Tibial artery (tissue), 4 donors: ENCODE measurements at regions not wholly inside any gene's neighbourhood (a gene's known extent, or its start where the extent isn't known, plus 50 kb on each side); places are given as distances from the start of the nearest gene placed in this dataset.

Experiments
- DNase-seq, 2 donors: peaks; one replicate each; pipeline ENCODE4 v3.0.0-alpha.2; 2019
- H3K27ac ChIP-seq, 2 donors: fragments of 200-600 bp; sonication (generic) in 1 of 2; 1 replicate in 1 of 2; 2 replicates in 1 of 2; pipeline ENCODE4 v1.5.1; 2018 to 2019; ENCODE audit warnings: mild to moderate bottlenecking in 1 of 2
- H3K27me3 ChIP-seq, 2 donors: fragments of 200-600 bp; sonication (generic) in 1 of 2; one replicate each; pipeline versions ENCODE4 v1.5.1 to v1.6.0; 2016 to 2019
- H3K36me3 ChIP-seq, 3 donors: fragments of 200-600 bp; sonication (generic) in 2 of 3; one replicate each; pipeline ENCODE4 v1.5.1; 2016 to 2019; ENCODE audit warnings: mild to moderate bottlenecking in 2 of 3
- H3K4me1 ChIP-seq, 4 donors: fragments of 200-600 bp; sonication (generic) in 2 of 4; 1 replicate in 3 of 4; 2 replicates in 1 of 4; pipeline ENCODE4 v1.5.1; 2016 to 2019
- H3K4me3 ChIP-seq, 2 donors: fragments of 200-600 bp; sonication (generic) in 1 of 2; 1 replicate in 1 of 2; 2 replicates in 1 of 2; pipeline ENCODE4 v1.5.1; 2018 to 2019; ENCODE audit warnings: mild to moderate bottlenecking in 2 of 2
- H3K9me3 ChIP-seq, 3 donors: fragments of 200-600 bp; sonication (generic) in 1 of 3; one replicate each; pipeline ENCODE4 v1.5.1; 2016 to 2019
- intact Hi-C: fragments of 100-400 bp; cut with DNase I; formaldehyde crosslinking; loops from one replicate; pipeline ENCODE4 v1.15.0; 2023; ENCODE audit warnings: low total_unique reads
- TF ChIP-seq, protein P1 (sequence below), 2 experiments: fragments of 200-600 bp in 1 of 2; fragments of 450-650 bp in 1 of 2; IDR thresholded peaks; one replicate each; pipeline ENCODE4 v1.5.1; 2017 to 2019; ENCODE audit warnings: antibody characterized with exemption in 2 of 2, mild to moderate bottlenecking in 1 of 2, moderate library complexity in 1 of 2

DNA sequence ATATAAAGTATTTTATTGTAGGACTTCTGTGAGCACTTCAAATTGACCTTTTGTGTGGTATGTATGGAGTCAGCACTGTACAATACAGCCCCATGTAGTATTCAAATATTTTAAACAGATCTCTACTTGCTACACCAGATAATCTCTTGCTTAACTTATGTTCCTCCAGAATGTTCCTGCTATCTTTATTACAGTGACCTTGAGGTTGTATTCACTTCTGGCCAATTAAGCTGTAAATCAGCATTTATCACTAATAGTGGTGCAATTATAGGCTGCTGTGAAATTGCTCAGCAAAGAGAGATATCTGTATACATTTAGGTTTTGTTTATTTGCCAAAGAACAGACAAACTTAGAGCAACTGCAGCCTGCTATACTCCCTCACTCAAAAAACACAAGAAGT, 1218.6 kb downstream of the PCDH17 start:
- Histone ChIP-seq H3K27ac (no peak overlapping the region), H3K4me3 (no peak overlapping the region), H3K27me3 (no peaks in the 10 kb centered on the region), H3K9me3 (no peaks in the 10 kb centered on the region), H3K36me3 (no peaks in the 10 kb centered on the region), H3K4me1 (no peaks in the 10 kb centered on the region)
- DNase-seq = no peak
- intact Hi-C loops = no loop called here
- TF ChIP-seq, protein P1, sequence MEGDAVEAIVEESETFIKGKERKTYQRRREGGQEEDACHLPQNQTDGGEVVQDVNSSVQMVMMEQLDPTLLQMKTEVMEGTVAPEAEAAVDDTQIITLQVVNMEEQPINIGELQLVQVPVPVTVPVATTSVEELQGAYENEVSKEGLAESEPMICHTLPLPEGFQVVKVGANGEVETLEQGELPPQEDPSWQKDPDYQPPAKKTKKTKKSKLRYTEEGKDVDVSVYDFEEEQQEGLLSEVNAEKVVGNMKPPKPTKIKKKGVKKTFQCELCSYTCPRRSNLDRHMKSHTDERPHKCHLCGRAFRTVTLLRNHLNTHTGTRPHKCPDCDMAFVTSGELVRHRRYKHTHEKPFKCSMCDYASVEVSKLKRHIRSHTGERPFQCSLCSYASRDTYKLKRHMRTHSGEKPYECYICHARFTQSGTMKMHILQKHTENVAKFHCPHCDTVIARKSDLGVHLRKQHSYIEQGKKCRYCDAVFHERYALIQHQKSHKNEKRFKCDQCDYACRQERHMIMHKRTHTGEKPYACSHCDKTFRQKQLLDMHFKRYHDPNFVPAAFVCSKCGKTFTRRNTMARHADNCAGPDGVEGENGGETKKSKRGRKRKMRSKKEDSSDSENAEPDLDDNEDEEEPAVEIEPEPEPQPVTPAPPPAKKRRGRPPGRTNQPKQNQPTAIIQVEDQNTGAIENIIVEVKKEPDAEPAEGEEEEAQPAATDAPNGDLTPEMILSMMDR (IDR thresholded peaks at IDR 0.05) = no peak

DNA sequence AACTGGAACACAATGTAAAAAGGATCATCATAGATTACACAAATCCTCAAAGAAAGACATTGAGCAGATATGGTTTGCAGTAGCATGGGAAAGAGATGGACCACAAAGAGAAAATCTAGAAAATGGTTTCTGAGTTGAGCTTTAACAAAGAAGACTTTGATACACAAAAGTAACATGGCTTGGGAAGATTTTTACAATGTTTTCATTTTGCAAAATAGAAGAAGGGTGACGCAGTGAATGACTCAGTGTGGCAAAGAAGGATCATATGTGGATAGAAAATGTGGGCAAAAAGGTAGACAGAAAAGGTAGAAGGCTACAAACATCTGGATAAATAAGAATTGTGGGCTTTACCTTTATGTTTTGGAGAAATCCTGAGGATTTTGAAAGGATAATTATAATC, 1220.5 kb downstream of the PCDH17 start:
- intact Hi-C loops = no loop called here
- Histone ChIP-seq H3K4me1 (no peaks in the 10 kb centered on the region), H3K36me3 (no peaks in the 10 kb centered on the region), H3K27ac (no peak overlapping the region), H3K9me3 (no peaks in the 10 kb centered on the region), H3K27me3 (no peaks in the 10 kb centered on the region), H3K4me3 (no peak overlapping the region)
- DNase-seq = no peak
- TF ChIP-seq, protein P1 (IDR thresholded peaks at IDR 0.05) = no peak

DNA sequence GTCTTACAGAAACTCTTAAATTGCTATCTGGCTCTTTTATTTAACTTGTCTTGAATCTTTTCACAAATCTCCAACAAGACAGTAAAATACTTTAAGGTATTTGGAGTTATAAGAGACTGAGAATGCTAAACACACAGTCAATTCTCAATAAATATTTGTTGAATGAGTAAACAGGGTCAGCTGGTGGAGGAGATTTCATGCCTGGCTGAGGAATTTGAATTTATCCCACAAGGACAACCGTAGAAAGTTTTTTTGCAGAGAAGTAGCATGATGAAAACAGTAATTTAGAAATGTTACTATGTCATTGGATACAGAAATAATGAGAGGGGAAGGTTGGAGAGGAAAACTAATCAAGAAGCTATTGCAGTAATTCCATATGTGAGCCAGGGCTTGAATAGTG, 1223.7 kb downstream of the PCDH17 start:
- no peaks in the 10 kb centered on the region for H3K36me3 ChIP-seq
- TF ChIP-seq, protein P1 (IDR thresholded peaks at IDR 0.05) = no peak
- H3K4me1 ChIP-seq = no peaks in the 10 kb centered on the region
- no peaks in the 10 kb centered on the region for H3K27me3 ChIP-seq
- H3K9me3 ChIP-seq = no peaks in the 10 kb centered on the region
- intact Hi-C loops = no loop called here
- no peak overlapping the region for H3K27ac ChIP-seq
- H3K4me3 ChIP-seq = no peak overlapping the region
- DNase-seq = no peak

DNA sequence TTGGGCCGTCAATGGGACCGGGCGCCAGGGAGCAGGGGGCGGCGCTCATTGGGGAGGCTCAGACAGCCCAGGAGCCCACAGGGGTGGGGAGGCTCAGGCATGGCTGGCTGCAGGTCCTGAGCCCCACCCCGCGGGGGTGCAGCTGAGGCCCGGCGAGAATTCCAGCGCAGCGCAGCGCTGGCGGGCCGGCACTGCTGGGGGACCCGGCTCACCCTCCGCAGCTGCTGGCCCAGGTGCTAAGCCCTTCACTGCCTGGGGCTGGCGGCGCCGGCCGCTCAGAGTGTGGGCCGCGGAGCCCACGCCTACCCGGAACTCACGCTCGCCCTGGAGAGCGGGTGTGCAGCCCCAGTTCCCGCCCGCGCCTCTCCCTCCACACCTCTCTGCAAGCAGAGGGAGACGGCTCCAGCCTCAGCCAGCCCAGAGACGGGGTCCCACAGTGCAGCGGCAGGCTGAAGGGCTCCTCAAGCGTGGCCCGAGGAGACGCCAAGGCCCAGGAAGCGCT, 1227.4 kb downstream of the PCDH17 start:
- H3K27ac ChIP-seq = no peak overlapping the region
- H3K9me3 ChIP-seq = no peaks in the 10 kb centered on the region
- intact Hi-C loops = no loop called here
- H3K4me3 ChIP-seq = no peak overlapping the region
- H3K27me3 ChIP-seq = no peaks in the 10 kb centered on the region
- H3K4me1 ChIP-seq = no peaks in the 10 kb centered on the region
- TF ChIP-seq, protein P1 (IDR thresholded peaks at IDR 0.05) = no peak
- no peak for DNase-seq
- no peaks in the 10 kb centered on the region for H3K36me3 ChIP-seq

DNA sequence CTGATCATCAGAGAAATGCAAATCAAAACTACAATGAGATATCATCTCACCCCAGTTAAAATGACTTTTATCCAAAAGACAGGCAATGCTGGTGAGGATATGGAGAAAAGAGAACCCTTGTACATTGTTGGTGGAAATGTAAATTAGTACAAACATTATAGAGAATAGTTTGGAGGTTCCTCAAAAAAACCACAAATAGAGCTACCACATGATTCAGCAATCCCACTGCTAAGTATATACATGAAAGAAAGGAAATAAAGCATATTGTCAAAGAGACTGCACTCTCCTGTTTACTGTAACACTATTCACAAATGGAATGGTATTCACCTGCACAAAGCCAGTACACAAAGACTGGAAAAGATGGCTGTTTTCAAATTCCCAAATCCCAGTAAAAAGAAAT, 1233.7 kb downstream of the PCDH17 start:
- no peak for DNase-seq
- Histone ChIP-seq H3K4me3 (no peak overlapping the region), H3K36me3 (no peaks in the 10 kb centered on the region), H3K4me1 (no peaks in the 10 kb centered on the region), H3K9me3 (no peaks in the 10 kb centered on the region), H3K27me3 (no peaks in the 10 kb centered on the region), H3K27ac (no peak overlapping the region)
- intact Hi-C loops = no loop called here
- TF ChIP-seq, protein P1 (IDR thresholded peaks at IDR 0.05) = no peak

DNA sequence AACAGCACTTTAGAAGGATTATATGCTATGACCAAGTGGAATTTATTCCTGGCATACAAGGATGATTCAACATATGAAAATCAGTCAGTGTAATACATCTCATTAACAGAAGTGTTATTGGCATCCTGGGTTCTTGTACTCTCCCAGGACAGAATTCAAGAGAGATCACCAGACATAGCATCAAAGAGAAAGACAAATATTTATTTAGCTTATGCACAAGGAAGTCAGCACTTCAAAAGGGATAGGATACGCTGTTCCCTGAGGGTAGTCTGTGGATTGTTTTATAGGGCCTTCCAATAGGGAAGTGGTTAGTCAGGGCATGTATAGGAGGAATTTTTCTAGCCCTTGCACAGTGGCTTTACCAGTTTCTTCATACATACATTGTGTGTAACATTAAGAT, 1238.0 kb downstream of the PCDH17 start:
- H3K4me1 ChIP-seq = no peaks in the 10 kb centered on the region
- TF ChIP-seq, protein P1 (IDR thresholded peaks at IDR 0.05) = no peak
- H3K27me3 ChIP-seq = no peaks in the 10 kb centered on the region
- H3K36me3 ChIP-seq = no peaks in the 10 kb centered on the region
- no peaks in the 10 kb centered on the region for H3K9me3 ChIP-seq
- intact Hi-C loops = no loop called here
- no peak for DNase-seq
- no peak overlapping the region for H3K4me3 ChIP-seq
- H3K27ac ChIP-seq = no peak overlapping the region
